CD4-positive, alpha-beta T cell (primary cell): ENCODE measurements at regions not wholly inside any gene's neighbourhood (a gene's known extent, or its start where the extent isn't known, plus 50 kb on each side); places are given as distances from the start of the nearest gene placed in this dataset.

Experiments
- ATAC-seq: fragments of 200-7000 bp; cut with Tn5 transposase; one replicate; pipeline ENCODE4 v1.10.0; 2022; ENCODE audit warnings: mild to moderate bottlenecking; ENCODE audit not compliant: poor library complexity
- CTCF ChIA-PET: fragments of 350-600 bp; sonication (Branson Sonifier 250); formaldehyde crosslinking; loops from one replicate; lab custom pipeline; 2021; ENCODE audit warnings: antibody characterized with exemption, inconsistent platforms; lab: Charles Lee
- POLR2A ChIA-PET: fragments of 350-600 bp; sonication (Branson Sonifier 250); formaldehyde crosslinking; loops from one replicate; lab custom pipeline; 2021; ENCODE audit warnings: antibody characterized with exemption, inconsistent platforms; lab: Charles Lee
- DNase-seq, 14 experiments: peaks; one replicate each; pipeline ENCODE4 v3.0.0-alpha.2; 2013 to 2020; ENCODE audit warnings: mixed read lengths in 2 of 14
- H3K27ac ChIP-seq, 2 donors: one replicate each; pipeline versions ENCODE4 v1.5.1 to v1.7.0; 2013; ENCODE audit warnings: low read length in 2 of 2, low read depth in 1 of 2, mild to moderate bottlenecking in 1 of 2
- H3K27me3 ChIP-seq, 2 experiments: 1 replicate in 1 of 2; 2 replicates in 1 of 2; pipeline versions ENCODE4 v1.6.1 to v1.7.0; 2013; ENCODE audit warnings: low read length in 2 of 2, control low read depth in 1 of 2, mild to moderate bottlenecking in 1 of 2, moderate library complexity in 1 of 2; ENCODE audit not compliant: insufficient read depth in 2 of 2, control insufficient read depth in 1 of 2
- H3K36me3 ChIP-seq: one replicate; pipeline ENCODE4 v1.6.1; 2013; ENCODE audit warnings: low read length, control low read depth; ENCODE audit not compliant: insufficient read depth
- H3K4me1 ChIP-seq: one replicate; pipeline ENCODE4 v1.6.1; 2013; ENCODE audit warnings: low read length, control low read depth; ENCODE audit not compliant: insufficient read depth
- H3K4me3 ChIP-seq: one replicate; pipeline ENCODE4 v1.5.1; 2013; ENCODE audit warnings: mild to moderate bottlenecking, low read length, moderate library complexity
- H3K9me3 ChIP-seq, 2 experiments: 1 replicate in 1 of 2; 2 replicates in 1 of 2; pipeline versions ENCODE4 v1.6.1 to v1.7.0; 2013; ENCODE audit warnings: low read length in 2 of 2, mild to moderate bottlenecking in 2 of 2, control low read depth in 1 of 2, moderate library complexity in 1 of 2; ENCODE audit not compliant: control insufficient read depth in 1 of 2, insufficient read depth in 1 of 2
- H3K27ac Mint-ChIP-seq: one replicate; pipeline ENCODE4 v1.8.0; 2020; ENCODE audit warnings: mixed read lengths
- H3K27me3 Mint-ChIP-seq: one replicate; pipeline ENCODE4 v1.8.0; 2021; ENCODE audit warnings: mixed read lengths
- H3K36me3 Mint-ChIP-seq: one replicate; pipeline ENCODE4 v1.8.0; 2021; ENCODE audit warnings: low read depth, mixed read lengths
- H3K4me1 Mint-ChIP-seq: one replicate; pipeline ENCODE4 v1.8.0; 2021; ENCODE audit warnings: low read depth, mixed read lengths
- H3K4me3 Mint-ChIP-seq: one replicate; pipeline ENCODE4 v1.8.0; 2020; ENCODE audit warnings: mild to moderate bottlenecking, mixed read lengths
- H3K9me3 Mint-ChIP-seq: one replicate; pipeline ENCODE4 v1.8.0; 2020; ENCODE audit warnings: mixed read lengths
- CTCF ChIP-seq: fragments of 200-600 bp; IDR thresholded peaks from one replicate; pipeline ENCODE4 v1.8.0; 2022; ENCODE audit warnings: antibody characterized with exemption, mild to moderate bottlenecking
- intact Hi-C, 2 experiments: fragments of 100-400 bp; cut with DNase I in 1 of 2; cut with micrococcal nuclease in 1 of 2; formaldehyde crosslinking; loops; one replicate each; pipeline versions ENCODE4 v1.15.1 to v1.9.0; 2023 to 2025; cut with DNase I, micrococcal nuclease

GRCh38 chr20:17795501-17796071 lies 95.8 kb downstream of the BANF2 start:
- H3K27me3 Mint-ChIP-seq, result peaks cover 22% of the 10 kb centered on the region
- no peaks in the 10 kb centered on the region for H3K4me1 Mint-ChIP-seq
- POLR2A ChIA-PET, result no interaction called here
- peaks cover 6 to 9% of the 10 kb centered on the region in 2 experiments for H3K9me3 ChIP-seq
- peaks cover 0 to 2% of the 10 kb centered on the region in 2 experiments for H3K27me3 ChIP-seq
- intact Hi-C loops, result no loop called here
- CTCF ChIA-PET, result no interaction called here
- no peak for TF ChIP-seq CTCF
- no peak overlapping the region for H3K27ac ChIP-seq
- peaks cover 6% of the 10 kb centered on the region for H3K9me3 Mint-ChIP-seq
- no peaks in the 10 kb centered on the region for H3K36me3 ChIP-seq
- no peak overlapping the region for H3K27ac Mint-ChIP-seq
- DNase-seq (no peak), ATAC-seq (no peak)
- no peaks in the 10 kb centered on the region for H3K4me1 ChIP-seq
- no peak overlapping the region for H3K4me3 Mint-ChIP-seq
- no peak overlapping the region for H3K4me3 ChIP-seq
- H3K36me3 Mint-ChIP-seq, result no peaks in the 10 kb centered on the region

- no peak for ATAC-seq
Observed at GRCh38 chr20:17795003-17795402, 95.2 kb downstream of the BANF2 start.

GRCh38 chr20:17794400-17794799 lies 94.6 kb downstream of the BANF2 start:
- H3K36me3 Mint-ChIP-seq, result no peaks in the 10 kb centered on the region
- no peak overlapping the region for H3K27ac ChIP-seq
- H3K4me3 Mint-ChIP-seq, result no peak overlapping the region
- no peak for TF ChIP-seq CTCF
- DNase-seq (no peak), ATAC-seq (no peak)
- H3K36me3 ChIP-seq, result no peaks in the 10 kb centered on the region
- intact Hi-C loops, result no loop called here
- no peak overlapping the region for H3K4me3 ChIP-seq
- H3K27me3 ChIP-seq, result peaks cover 0 to 4% of the 10 kb centered on the region in 2 experiments
- ChIA-PET POLR2A (no interaction called here), CTCF (no interaction called here)
- peaks cover 16% of the 10 kb centered on the region for H3K27me3 Mint-ChIP-seq
- H3K9me3 Mint-ChIP-seq, result peaks cover 3% of the 10 kb centered on the region
- peaks cover 2 to 9% of the 10 kb centered on the region in 2 experiments for H3K9me3 ChIP-seq
- H3K4me1 ChIP-seq, result no peaks in the 10 kb centered on the region
- H3K27ac Mint-ChIP-seq, result no peak overlapping the region
- H3K4me1 Mint-ChIP-seq, result no peaks in the 10 kb centered on the region

More at GRCh38 chr20:17795003-17795402, 95.2 kb downstream of the BANF2 start:
- Histone ChIP-seq H3K4me3 (no peak overlapping the region), H3K27me3 (peaks cover 0 to 4% of the 10 kb centered on the region in 2 experiments), H3K27ac (no peak overlapping the region), H3K36me3 (no peaks in the 10 kb centered on the region), H3K9me3 (peaks cover 6 to 9% of the 10 kb centered on the region in 2 experiments), H3K4me1 (no peaks in the 10 kb centered on the region)
- Mint-ChIP-seq H3K27me3 (peaks cover 21% of the 10 kb centered on the region), H3K27ac (no peak overlapping the region), H3K4me3 (no peak overlapping the region), H3K36me3 (no peaks in the 10 kb centered on the region), H3K4me1 (no peaks in the 10 kb centered on the region), H3K9me3 (peaks cover 6% of the 10 kb centered on the region)
- intact Hi-C loops, result no loop called here
- no peak for TF ChIP-seq CTCF
- POLR2A ChIA-PET, result no interaction called here
- CTCF ChIA-PET, result no interaction called here
- DNase-seq, result no peak
